GM23338 (cell line): ENCODE measurements at regions not wholly inside any gene's neighbourhood (a gene's known extent, or its start where the extent isn't known, plus 50 kb on each side); places are given as distances from the start of the nearest gene placed in this dataset.

ENCODE experiments used
- ATAC-seq: fragments of 200-7000 bp; cut with Tn5 transposase; 3 replicates; pipeline ENCODE4 v1.9.1; 2020
- DNase-seq: peaks from one replicate; pipeline ENCODE4 v3.0.0-alpha.2; 2015; ENCODE audit warnings: low spot score
- H2AFZ ChIP-seq: fragments of 200-600 bp; sonication (generic); 2 replicates; pipeline ENCODE4 v1.8.0; 2016; ENCODE audit warnings: antibody characterized with exemption, mild to moderate bottlenecking, moderate library complexity
- H3F3A ChIP-seq: fragments of 200-600 bp; sonication (generic); replicated peaks from 2 replicates; pipeline ENCODE4 v1.8.0; 2017; ENCODE audit warnings: antibody characterized with exemption, mixed run types, low read depth
- H3K27ac ChIP-seq: fragments of 200-600 bp; sonication (generic); 2 replicates; pipeline ENCODE4 v1.6.1; 2016; ENCODE audit warnings: low read depth
- H3K27me3 ChIP-seq: fragments of 200-600 bp; sonication (generic); 2 replicates; pipeline ENCODE4 v1.8.0; 2016; ENCODE audit warnings: mild to moderate bottlenecking, mixed run types, moderate library complexity; ENCODE audit not compliant: insufficient read depth
- H3K36me3 ChIP-seq: fragments of 200-600 bp; sonication (generic); 2 replicates; pipeline ENCODE4 v1.8.0; 2016; ENCODE audit warnings: mild to moderate bottlenecking; ENCODE audit not compliant: insufficient read depth
- H3K4me1 ChIP-seq: fragments of 200-600 bp; sonication (generic); 2 replicates; pipeline ENCODE4 v1.8.0; 2016; ENCODE audit warnings: mild to moderate bottlenecking, moderate library complexity; ENCODE audit not compliant: insufficient read depth
- H3K4me2 ChIP-seq: fragments of 200-600 bp; sonication (generic); 2 replicates; pipeline ENCODE4 v1.7.1; 2017; ENCODE audit warnings: mixed run types
- H3K4me3 ChIP-seq: fragments of 200-600 bp; sonication (generic); 2 replicates; pipeline ENCODE4 v1.6.1; 2016; ENCODE audit warnings: mixed run types
- H3K79me2 ChIP-seq: fragments of 200-600 bp; sonication (generic); replicated peaks from 2 replicates; pipeline ENCODE4 v1.8.0; 2017; ENCODE audit warnings: mild to moderate bottlenecking; ENCODE audit not compliant: insufficient read depth
- H3K9me2 ChIP-seq: fragments of 200-600 bp; sonication (generic); 2 replicates; pipeline ENCODE4 v1.8.0; 2017; ENCODE audit not compliant: insufficient read depth
- H4K20me1 ChIP-seq: fragments of 200-600 bp; sonication (generic); replicated peaks from 2 replicates; pipeline ENCODE4 v1.8.0; 2017; ENCODE audit warnings: mild to moderate bottlenecking; ENCODE audit not compliant: insufficient read depth
- H3K27ac Mint-ChIP-seq: 2 replicates; pipeline ENCODE4 v1.8.0; 2020; ENCODE audit warnings: inconsistent platforms, mild to moderate bottlenecking, moderate library complexity, mixed read lengths
- H3K27me3 Mint-ChIP-seq: 3 replicates; pipeline ENCODE4 v1.8.0; 2022; ENCODE audit warnings: low read depth, mild to moderate bottlenecking, moderate library complexity, mixed read lengths, inconsistent platforms; ENCODE audit not compliant: insufficient read depth, poor library complexity
- H3K36me3 Mint-ChIP-seq: 3 replicates; pipeline ENCODE4 v1.8.0; 2021; ENCODE audit warnings: low read depth, mild to moderate bottlenecking, inconsistent platforms, moderate library complexity, mixed read lengths
- H3K4me1 Mint-ChIP-seq: 3 replicates; pipeline ENCODE4 v1.8.0; 2020; ENCODE audit warnings: mild to moderate bottlenecking, inconsistent platforms, mixed read lengths
- H3K4me3 Mint-ChIP-seq: 3 replicates; pipeline ENCODE4 v1.8.0; 2021; ENCODE audit warnings: moderate library complexity, mild to moderate bottlenecking, inconsistent platforms, mixed read lengths
- H3K9me3 Mint-ChIP-seq: 3 replicates; pipeline ENCODE4 v1.8.0; 2020; ENCODE audit warnings: moderate library complexity, mild to moderate bottlenecking, inconsistent platforms, mixed read lengths
- CREB1 ChIP-seq: fragments of 250-450 bp; sonication (Bioruptor Pico); IDR thresholded peaks from 2 replicates; pipeline ENCODE4 v1.5.0; 2020; ENCODE audit warnings: low read depth, mild to moderate bottlenecking, moderate library complexity
- EZH2 ChIP-seq: fragments of 200-600 bp; sonication (generic); IDR thresholded peaks from one replicate; pipeline ENCODE4 v1.8.0; 2017; ENCODE audit warnings: antibody characterized with exemption, mild to moderate bottlenecking, low read depth; ENCODE audit not compliant: unreplicated experiment
- EZH2phosphoT487 ChIP-seq: fragments of 200-600 bp; sonication (generic); IDR thresholded peaks from one replicate; pipeline ENCODE4 v1.8.1; 2018; ENCODE audit warnings: antibody characterized with exemption; ENCODE audit not compliant: unreplicated experiment
- JUNB ChIP-seq: IDR thresholded peaks from one replicate; pipeline ENCODE4 v1.6.1; 2016; ENCODE audit warnings: antibody characterized with exemption; ENCODE audit not compliant: unreplicated experiment
- NANOG ChIP-seq: IDR thresholded peaks from 2 replicates; pipeline ENCODE4 v1.6.1; 2016; ENCODE audit warnings: antibody characterized with exemption, borderline replicate concordance
- POLR2AphosphoS5 ChIP-seq: IDR thresholded peaks from 2 replicates; pipeline ENCODE4 v1.6.1; 2016; ENCODE audit warnings: antibody characterized with exemption, low read depth
- STAT1 ChIP-seq: IDR thresholded peaks from one replicate; pipeline ENCODE4 v1.6.1; 2016; ENCODE audit warnings: antibody characterized with exemption; ENCODE audit not compliant: unreplicated experiment
- ZNF114 ChIP-seq: fragments of 250-450 bp; sonication (Bioruptor Pico); IDR thresholded peaks from 2 replicates; pipeline ENCODE4 v1.5.0; 2020; ENCODE audit warnings: mild to moderate bottlenecking, moderate library complexity
- ZNF331 ChIP-seq: fragments of 250-450 bp; sonication (Bioruptor Pico); IDR thresholded peaks from 2 replicates; pipeline ENCODE4 v1.5.0; 2020; ENCODE audit warnings: low read depth, mild to moderate bottlenecking, moderate library complexity
- TF ChIP-seq, protein P1 (sequence below): IDR thresholded peaks from one replicate; pipeline ENCODE4 v1.6.1; 2018; ENCODE audit warnings: antibody characterized with exemption; ENCODE audit not compliant: unreplicated experiment
- TF ChIP-seq, protein P2 (sequence below), 2 experiments: fragments of 200-600 bp in 1 of 2; sonication (generic) in 1 of 2; conservative IDR thresholded peaks; 2 replicates each; pipeline versions ENCODE4 v1.5.1 to v1.6.1; 2016 to 2017; ENCODE audit warnings: antibody characterized with exemption in 2 of 2, low read depth in 2 of 2, mild to moderate bottlenecking in 2 of 2, moderate library complexity in 1 of 2
- TF ChIP-seq, protein P3 (sequence below): IDR thresholded peaks from 2 replicates; pipeline ENCODE4 v1.6.1; 2016; ENCODE audit warnings: antibody characterized with exemption

- no peak overlapping the region for H3K4me3 Mint-ChIP-seq
- no peak for ATAC-seq
- no peaks in the 10 kb centered on the region for H3F3A ChIP-seq
- H3K9me3 Mint-ChIP-seq = no peaks in the 10 kb centered on the region
- H3K4me3 ChIP-seq = no peak overlapping the region
- H3K9me2 ChIP-seq = no peaks in the 10 kb centered on the region
- H3K4me2 ChIP-seq = peak overlapping the region; percentile 18
- H3K4me1 Mint-ChIP-seq = peaks cover 58% of the 10 kb centered on the region
- H3K27me3 ChIP-seq = peaks cover 24% of the 10 kb centered on the region
- no peaks in the 10 kb centered on the region for H3K36me3 Mint-ChIP-seq
- peaks cover 68% of the 10 kb centered on the region for H3K79me2 ChIP-seq
- H4K20me1 ChIP-seq = no peaks in the 10 kb centered on the region; the same call in 1 of the 2 replicates
- H3K27me3 Mint-ChIP-seq = peaks cover 16% of the 10 kb centered on the region
- peaks cover 66% of the 10 kb centered on the region for H3K4me1 ChIP-seq
- TF ChIP-seq EZH2 (no peak), ZNF331 (no peak), CREB1 (CRISPR knock-in tag) (no peak), NANOG (no peak), POLR2AphosphoS5 (no peak)
- TF ChIP-seq, protein P1, sequence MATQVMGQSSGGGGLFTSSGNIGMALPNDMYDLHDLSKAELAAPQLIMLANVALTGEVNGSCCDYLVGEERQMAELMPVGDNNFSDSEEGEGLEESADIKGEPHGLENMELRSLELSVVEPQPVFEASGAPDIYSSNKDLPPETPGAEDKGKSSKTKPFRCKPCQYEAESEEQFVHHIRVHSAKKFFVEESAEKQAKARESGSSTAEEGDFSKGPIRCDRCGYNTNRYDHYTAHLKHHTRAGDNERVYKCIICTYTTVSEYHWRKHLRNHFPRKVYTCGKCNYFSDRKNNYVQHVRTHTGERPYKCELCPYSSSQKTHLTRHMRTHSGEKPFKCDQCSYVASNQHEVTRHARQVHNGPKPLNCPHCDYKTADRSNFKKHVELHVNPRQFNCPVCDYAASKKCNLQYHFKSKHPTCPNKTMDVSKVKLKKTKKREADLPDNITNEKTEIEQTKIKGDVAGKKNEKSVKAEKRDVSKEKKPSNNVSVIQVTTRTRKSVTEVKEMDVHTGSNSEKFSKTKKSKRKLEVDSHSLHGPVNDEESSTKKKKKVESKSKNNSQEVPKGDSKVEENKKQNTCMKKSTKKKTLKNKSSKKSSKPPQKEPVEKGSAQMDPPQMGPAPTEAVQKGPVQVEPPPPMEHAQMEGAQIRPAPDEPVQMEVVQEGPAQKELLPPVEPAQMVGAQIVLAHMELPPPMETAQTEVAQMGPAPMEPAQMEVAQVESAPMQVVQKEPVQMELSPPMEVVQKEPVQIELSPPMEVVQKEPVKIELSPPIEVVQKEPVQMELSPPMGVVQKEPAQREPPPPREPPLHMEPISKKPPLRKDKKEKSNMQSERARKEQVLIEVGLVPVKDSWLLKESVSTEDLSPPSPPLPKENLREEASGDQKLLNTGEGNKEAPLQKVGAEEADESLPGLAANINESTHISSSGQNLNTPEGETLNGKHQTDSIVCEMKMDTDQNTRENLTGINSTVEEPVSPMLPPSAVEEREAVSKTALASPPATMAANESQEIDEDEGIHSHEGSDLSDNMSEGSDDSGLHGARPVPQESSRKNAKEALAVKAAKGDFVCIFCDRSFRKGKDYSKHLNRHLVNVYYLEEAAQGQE = no peak
- no peaks in the 10 kb centered on the region for H3K36me3 ChIP-seq
- no peak for DNase-seq
- no peak overlapping the region for H3K27ac ChIP-seq
- H3K27ac Mint-ChIP-seq = no peak overlapping the region
- no peak overlapping the region for H2AFZ ChIP-seq
These were observed 73.8 kb upstream of the IFNE start for GRCh38 chr9:21555911-21556310.

- Histone ChIP-seq H2AFZ (no peak overlapping the region), H3F3A (no peaks in the 10 kb centered on the region), H3K9me2 (no peaks in the 10 kb centered on the region), H3K27ac (no peak overlapping the region), H3K4me1 (peaks cover 57% of the 10 kb centered on the region), H4K20me1 (no peaks in the 10 kb centered on the region; the same call in 1 of the 2 replicates), H3K27me3 (peaks cover 32% of the 10 kb centered on the region), H3K36me3 (no peaks in the 10 kb centered on the region), H3K4me2 (no peak overlapping the region), H3K79me2 (peaks cover 59% of the 10 kb centered on the region), H3K4me3 (no peak overlapping the region)
- Mint-ChIP-seq H3K27ac (no peak overlapping the region), H3K4me1 (peaks cover 50% of the 10 kb centered on the region), H3K27me3 (peaks cover 16% of the 10 kb centered on the region), H3K9me3 (no peaks in the 10 kb centered on the region), H3K4me3 (no peak overlapping the region), H3K36me3 (no peaks in the 10 kb centered on the region)
- DNase-seq = no peak
- no peak for ATAC-seq
- TF ChIP-seq, protein P2, sequence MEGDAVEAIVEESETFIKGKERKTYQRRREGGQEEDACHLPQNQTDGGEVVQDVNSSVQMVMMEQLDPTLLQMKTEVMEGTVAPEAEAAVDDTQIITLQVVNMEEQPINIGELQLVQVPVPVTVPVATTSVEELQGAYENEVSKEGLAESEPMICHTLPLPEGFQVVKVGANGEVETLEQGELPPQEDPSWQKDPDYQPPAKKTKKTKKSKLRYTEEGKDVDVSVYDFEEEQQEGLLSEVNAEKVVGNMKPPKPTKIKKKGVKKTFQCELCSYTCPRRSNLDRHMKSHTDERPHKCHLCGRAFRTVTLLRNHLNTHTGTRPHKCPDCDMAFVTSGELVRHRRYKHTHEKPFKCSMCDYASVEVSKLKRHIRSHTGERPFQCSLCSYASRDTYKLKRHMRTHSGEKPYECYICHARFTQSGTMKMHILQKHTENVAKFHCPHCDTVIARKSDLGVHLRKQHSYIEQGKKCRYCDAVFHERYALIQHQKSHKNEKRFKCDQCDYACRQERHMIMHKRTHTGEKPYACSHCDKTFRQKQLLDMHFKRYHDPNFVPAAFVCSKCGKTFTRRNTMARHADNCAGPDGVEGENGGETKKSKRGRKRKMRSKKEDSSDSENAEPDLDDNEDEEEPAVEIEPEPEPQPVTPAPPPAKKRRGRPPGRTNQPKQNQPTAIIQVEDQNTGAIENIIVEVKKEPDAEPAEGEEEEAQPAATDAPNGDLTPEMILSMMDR (conservative IDR thresholded peaks at IDR 0.05; ENCODE audit: low read depth in 2 of 2) = no peak
- TF ChIP-seq STAT1 (no peak), ZNF114 (CRISPR knock-in tag) (no peak), EZH2phosphoT487 (no peak), JUNB (no peak), ZNF331 (no peak), POLR2AphosphoS5 (no peak), EZH2 (no peak), NANOG (no peak), CREB1 (CRISPR knock-in tag) (no peak)
- TF ChIP-seq, protein P3, sequence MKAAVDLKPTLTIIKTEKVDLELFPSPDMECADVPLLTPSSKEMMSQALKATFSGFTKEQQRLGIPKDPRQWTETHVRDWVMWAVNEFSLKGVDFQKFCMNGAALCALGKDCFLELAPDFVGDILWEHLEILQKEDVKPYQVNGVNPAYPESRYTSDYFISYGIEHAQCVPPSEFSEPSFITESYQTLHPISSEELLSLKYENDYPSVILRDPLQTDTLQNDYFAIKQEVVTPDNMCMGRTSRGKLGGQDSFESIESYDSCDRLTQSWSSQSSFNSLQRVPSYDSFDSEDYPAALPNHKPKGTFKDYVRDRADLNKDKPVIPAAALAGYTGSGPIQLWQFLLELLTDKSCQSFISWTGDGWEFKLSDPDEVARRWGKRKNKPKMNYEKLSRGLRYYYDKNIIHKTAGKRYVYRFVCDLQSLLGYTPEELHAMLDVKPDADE = no peak
- TF ChIP-seq, protein P1 = no peak
These were observed 74.7 kb upstream of the IFNE start for GRCh38 chr9:21556581-21557427.
